WI38 (cell line): ENCODE measurements at regions not wholly inside any gene's neighbourhood (a gene's known extent, or its start where the extent isn't known, plus 50 kb on each side); places are given as distances from the start of the nearest gene placed in this dataset.

Source experiments
- H3K4me3 ChIP-seq: 2 replicates; pipeline ENCODE4 v1.5.1; 2011; ENCODE audit warnings: low read depth, mild to moderate bottlenecking, control low read depth, low read length
- CTCF ChIP-seq: IDR thresholded peaks from 2 replicates; pipeline ENCODE4 v1.5.1; 2012; ENCODE audit warnings: low read depth, mild to moderate bottlenecking, control low read depth, low read length

DNA sequence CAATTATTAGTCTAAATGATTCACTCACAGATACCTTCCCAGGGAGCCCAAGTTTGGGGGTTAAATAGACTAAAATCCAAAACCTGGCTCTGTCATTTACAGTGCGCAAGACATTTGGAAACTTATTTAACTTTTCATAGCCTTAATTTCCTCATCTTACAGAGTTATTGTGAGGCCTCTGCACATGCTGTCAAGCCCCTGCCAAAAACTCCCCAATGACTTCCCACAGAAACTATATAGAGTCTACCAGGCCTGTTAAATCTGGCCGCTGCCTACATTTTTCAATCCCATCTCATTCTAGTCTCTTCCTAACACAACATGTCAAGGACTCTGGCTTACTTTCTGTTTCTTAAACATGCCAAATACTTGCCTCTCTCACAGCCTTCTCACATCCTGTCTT, 412.5 kb downstream of the ELAVL2 start:
- no peak for TF ChIP-seq CTCF
- no peak overlapping the region for H3K4me3 ChIP-seq

DNA sequence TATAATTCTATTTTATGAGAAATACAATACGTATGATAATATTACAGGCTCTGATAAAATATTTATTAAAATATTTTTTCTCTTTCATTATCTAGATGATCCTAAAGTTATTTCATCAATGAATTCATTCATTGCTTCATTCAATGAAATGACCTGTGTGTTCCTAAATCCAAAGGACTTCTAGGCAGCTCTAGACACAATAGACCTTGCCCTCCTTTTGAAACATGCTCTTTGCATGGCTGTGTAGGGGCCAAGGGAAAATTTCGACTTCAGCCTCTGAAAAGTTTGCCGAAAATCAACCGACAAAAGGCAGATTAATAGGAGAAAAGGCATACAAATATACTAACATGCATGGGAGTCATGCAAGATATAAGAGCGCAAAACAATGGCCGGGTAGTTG, 402.0 kb downstream of the ELAVL2 start:
- H3K4me3 ChIP-seq: no peak overlapping the region
- no peak for TF ChIP-seq CTCF

DNA sequence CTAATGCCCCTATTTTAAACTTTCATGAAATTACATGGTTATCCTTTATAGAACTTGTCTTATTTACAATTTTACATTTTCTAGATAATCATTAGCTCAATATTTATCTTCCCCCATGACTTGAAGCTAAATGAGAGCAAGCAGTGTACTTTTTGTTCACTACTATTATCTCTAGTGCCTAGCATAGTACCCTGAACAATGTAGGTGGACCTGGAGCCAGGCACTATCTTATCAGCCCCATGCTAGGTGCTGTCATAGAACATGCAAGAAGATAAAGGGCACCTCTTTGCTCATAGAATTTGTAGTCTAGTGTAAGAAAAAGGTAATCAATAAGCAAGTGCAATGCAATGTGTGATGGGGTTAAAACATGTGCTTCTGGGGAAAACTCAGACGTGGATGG, 399.9 kb downstream of the ELAVL2 start:
- H3K4me3 ChIP-seq: no peak overlapping the region
- no peak for TF ChIP-seq CTCF

- no peak for TF ChIP-seq CTCF
Measured at GRCh38 chr9:23431459-23431858, 394.6 kb downstream of the ELAVL2 start.

DNA sequence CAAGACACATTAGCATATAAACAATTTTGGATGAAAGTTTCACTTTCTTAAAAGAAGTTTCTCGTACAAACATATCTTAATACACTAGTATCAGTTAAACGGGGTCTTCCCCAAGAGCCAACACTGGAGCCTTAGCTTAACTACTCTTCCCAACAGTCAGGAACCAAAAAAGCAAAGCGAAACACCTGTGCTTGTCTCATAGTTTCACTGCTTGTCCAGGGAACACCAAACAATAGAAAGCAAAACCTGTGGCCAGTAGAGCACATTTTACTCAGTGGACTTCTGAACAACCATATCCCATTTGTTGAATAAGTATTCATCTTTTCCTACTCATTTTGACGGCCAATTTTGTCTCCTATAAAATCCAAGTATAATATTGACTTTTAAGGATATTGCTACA, 391.4 kb downstream of the ELAVL2 start:
- no peak overlapping the region for H3K4me3 ChIP-seq
- no peak for TF ChIP-seq CTCF

More at GRCh38 chr9:23431459-23431858, 394.6 kb downstream of the ELAVL2 start:
- H3K4me3 ChIP-seq: no peak overlapping the region

- no peak overlapping the region for H3K4me3 ChIP-seq
- TF ChIP-seq CTCF: no peak
Measured at GRCh38 chr9:23438299-23438907, 387.6 kb downstream of the ELAVL2 start.

GRCh38 chr9:23441275-23441674, 384.8 kb downstream of the ELAVL2 start:
- no peak overlapping the region for H3K4me3 ChIP-seq
- no peak for TF ChIP-seq CTCF
